AG08395 (cell line): ENCODE measurements at regions not wholly inside any gene's neighbourhood (a gene's known extent, or its start where the extent isn't known, plus 50 kb on each side); places are given as distances from the start of the nearest gene placed in this dataset.
A peak's percentile ranks its signal among the peaks of the same experiment; 100 is the strongest.

ENCODE experiments used
- DNase-seq: peaks from one replicate; pipeline ENCODE4 v3.0.0; 2012; ENCODE audit warnings: mixed read lengths, low spot score

DNA sequence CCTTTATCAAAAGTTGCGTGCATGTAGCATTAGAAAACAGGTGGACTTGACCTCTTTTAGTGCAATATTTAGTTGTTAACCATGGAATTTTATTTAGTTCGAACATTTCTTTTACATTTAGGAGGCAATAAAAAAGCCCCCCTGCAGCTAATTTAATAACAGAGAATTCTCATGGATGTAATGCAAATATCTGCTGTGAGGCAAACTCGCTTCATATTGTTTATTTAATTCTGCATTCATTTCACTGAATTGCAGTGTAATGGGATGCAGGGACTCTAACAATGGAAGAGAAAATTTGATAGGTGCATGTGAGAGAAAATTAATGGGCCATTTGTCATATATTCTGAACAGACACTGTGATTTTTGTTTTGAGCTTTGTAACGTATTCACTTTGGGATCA, 205.1 kb upstream of the CHD1 start:
- DNase-seq = no peak

DNA sequence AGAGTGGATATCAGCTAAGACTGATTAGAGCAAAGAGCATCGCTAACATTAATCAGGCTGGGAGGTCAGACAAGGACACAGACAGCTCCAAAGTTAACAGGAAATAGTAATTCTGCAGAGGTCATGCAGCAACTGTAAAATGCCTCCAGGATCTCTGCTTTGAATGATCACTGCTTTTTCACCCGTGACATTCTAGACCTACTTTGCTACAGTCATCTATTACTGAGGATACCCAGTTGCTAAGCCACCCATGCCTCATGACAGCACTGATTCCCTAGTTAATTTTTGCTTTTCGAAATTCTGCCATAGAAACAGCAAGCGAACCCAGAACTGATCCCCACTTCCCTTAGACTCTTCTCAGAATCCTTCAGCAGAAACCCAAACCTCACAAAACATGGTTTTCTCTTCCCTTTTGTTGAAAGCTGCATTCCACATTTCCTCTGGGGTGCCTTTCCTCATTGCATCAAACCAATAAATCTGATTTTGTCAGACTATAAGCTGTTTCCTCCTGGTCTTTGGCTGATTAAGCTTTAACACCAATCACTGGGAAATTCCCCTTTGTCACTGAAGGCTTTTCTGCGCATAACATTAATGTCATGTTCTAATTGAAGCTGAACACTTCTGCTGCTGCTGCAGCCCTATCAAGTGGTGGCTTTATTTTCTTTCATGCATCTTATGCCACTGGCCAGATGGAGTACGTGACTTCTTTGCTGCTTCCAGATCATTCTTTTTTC, 201.1 kb upstream of the CHD1 start:
- no peak for DNase-seq

DNA sequence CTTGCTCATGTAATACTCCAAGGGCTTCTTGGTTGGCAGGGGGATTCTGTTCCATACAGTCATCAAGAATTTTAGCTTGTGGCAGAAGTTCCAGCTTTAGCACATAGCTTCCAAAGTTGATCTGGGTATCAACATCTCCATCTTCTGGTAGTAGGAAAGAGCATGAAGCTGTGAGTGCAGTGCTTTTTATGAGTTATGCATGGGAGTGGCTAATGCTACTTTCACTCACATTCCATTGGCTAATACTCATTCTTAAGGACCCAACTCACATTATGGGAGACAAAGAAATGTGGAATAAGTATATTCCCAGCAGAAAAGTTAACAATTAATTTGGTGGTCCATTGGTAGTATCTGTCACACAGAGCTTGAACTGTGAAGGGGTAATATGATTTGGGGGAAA, 194.2 kb upstream of the CHD1 start:
- no peak for DNase-seq

DNA sequence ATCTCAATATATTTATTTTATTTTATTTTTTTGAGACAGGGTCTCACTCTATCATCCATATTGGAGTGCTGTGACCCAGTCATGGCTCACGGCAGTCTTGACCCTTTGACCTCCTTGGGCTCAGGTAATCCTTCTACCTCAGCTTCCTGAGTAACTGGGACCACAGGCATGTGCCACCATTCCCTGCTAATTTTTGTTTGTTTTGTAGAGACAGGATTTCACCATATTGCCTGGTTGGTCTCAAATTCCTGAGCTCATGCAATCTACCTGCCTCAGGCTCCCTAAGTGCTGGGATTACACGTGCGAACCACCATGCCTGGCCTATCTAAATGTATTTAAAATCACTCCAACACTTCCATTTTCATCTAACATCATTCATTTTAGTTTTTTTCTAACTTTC, 190.5 kb upstream of the CHD1 start:
- DNase-seq = no peak

DNA sequence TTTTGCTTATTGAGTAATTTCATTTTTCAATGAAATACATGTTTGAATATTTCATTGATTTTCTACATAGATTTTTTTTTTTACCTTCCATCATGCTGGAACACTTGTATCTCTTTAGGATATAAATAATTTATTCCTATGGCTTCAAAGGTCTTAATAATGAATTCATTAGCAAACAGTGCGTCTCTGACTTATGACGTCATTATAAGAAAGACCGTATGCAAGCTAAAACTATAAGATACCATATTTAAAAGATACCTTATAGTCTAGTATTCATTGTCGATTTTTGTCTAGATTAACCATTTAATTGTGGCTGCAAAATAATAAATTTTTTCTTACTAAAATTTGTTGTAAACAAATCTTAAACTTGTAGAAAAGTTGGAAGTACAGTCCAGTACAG, 187.7 kb upstream of the CHD1 start:
- DNase-seq = no peak

DNA sequence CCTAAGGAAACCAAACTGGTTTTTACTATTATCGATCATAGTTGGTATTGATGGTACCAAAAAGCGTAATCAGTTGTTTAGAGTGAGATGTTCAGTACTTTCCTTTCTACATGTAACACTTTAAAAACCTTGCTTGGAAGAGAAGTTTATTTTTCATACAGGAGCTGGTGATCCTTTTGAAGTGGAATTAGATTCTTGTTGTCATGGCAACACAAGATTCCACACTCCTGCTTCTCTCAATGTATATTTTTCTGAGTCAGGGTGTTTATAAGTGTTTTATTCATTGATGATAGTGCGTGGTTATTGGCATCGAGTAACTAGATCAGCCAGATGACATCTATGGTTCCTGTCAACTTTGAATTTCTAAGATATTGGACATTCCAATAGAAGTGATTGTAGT, 181.1 kb upstream of the CHD1 start:
- no peak for DNase-seq

DNA sequence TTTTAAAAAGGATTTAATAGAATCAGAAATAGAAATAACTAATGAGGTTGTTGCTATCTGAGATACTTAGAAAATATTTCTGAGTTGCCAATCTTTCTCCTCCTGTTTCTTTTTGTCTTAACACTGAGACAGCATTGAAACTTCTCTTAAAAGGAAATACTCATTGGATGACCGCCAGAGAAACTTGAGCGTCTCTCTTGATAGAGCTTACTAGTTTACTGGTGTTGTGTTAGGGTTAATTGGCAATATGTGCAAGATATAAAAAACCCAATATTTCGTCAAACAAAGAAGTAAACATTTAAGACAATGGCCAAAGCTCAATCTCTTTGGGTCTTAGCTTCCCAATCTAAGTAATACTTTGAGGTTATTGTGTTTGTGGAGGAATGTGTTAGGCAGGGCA, 176.4 kb upstream of the CHD1 start:
- DNase-seq = no peak

DNA sequence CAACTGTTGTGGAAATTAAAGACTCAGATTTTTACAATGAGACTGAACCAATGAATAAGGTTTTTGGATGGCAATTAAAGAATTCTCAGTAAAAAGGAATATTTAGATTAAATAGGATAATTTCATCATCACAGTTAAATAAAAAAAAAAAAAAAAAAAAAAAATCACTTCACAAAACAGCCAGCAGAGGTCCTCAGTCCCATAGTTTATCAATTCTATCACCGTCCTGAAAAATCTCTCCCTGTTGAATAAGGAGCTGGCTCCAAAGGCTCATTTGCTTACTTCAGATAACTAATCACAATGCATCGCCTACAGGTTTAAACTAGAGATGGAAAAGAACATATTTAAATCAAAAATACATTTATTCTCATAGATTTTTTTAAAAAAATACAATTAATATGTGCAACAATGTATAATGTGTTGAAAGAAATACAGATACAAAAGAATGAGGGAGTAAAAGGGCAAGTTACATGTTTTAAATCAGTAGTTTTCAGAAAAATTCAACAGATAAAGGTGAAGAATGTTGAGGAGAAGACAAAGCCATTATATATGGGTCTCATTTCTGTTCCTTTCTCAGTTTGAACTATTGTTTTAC, 175.8 kb upstream of the CHD1 start:
- DNase-seq = peak; percentile 36

DNA sequence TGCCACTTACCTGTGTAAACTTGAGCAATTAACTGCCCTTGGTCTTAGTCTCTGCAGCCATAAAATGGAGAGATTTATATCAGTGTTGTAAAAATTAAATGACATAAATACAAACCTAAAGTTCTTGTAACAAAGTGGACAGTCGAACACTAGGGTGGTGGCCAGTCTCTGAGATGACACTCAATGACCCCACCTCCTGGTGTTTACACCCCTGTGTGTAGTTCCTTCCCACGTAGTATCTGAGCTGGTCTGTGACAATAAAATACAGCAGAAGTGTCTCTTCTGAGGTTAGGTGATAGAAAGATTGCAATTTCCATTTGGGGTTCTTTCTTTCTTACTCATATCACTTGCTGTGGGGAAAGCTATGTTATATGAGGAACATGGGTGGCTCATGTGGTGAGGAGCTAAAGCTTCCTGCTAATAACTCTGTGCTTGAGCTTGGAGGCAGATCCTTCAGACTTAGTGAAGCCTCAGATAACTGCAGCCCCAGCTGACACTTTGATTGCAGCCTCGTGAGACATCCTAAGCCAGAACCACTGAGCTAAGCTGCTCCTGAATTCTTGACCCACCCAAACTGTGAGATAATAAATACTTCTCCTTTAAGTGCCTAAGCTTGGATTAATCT, 173.4 kb upstream of the CHD1 start:
- no peak for DNase-seq

DNA sequence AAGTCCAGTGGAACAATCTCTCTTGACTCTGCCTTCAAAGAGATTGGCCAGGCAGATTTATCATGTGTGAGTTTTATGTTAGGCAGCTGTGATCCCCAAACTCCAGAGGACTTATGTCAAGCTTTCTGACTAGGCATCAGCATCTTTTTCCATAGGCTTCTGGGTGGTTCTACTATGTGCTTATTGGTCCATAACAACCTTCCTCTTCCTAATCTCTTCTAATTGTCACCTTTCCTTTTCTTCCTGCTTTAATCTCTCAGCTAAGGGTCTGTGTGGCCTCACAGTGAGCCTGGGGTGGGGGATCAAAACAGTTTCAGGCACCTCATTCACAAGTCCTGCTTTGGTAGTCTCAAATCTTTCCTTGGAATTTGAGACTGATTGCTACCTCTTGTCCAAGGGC, 170.9 kb upstream of the CHD1 start:
- DNase-seq = no peak

DNA sequence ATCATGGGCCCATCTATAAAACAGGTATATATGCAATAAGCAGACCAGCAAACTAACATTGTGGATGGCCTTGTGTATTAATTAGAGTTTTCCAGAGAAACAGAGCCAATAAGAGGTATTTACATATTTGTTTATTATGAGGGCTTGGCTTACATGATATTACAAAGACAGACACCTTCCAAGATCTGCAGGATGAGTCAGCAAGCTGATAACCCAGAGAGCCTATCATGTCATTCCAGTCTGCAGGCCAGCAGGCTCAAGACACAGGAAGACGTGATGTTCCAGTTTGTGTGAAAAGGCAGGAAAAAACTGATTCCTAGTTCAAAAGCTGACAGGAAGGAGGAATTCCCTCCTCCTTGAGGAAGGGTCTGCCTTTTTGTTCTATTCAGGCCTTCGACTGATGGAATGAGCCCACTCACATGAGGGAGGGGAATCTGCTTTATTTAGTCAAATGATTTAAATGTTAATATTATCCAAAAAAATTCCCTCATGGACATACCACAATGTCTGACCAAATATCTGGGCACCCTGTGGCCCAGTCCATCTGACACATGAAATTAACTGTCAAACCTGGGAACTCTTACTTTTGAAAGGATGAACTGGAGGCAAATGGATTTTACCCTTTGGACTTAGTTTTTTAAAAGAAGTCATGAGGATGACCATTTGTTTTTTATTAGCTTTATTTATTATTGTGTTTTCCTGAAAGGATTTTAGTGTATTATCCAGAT, 161.2 kb upstream of the CHD1 start:
- no peak for DNase-seq

DNA sequence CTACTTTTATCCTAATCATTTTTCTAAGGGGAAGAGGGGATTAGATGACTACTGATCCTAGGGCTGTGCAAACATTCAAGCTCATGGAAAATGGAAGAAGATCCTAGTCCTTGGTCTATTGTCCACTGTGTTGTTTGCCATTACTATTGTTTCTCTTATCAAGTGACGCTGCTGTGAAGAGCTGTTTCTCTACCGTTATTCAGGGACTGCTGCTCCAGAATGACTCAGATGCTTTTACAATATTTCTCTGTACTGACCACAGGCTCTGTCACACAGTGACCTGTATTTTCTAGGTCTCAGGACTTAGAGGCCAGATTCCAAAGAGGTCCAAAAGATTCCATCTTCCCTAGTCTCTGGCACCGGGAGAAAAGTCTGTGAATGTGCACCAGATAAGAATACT, 159.5 kb upstream of the CHD1 start:
- DNase-seq = no peak

DNA sequence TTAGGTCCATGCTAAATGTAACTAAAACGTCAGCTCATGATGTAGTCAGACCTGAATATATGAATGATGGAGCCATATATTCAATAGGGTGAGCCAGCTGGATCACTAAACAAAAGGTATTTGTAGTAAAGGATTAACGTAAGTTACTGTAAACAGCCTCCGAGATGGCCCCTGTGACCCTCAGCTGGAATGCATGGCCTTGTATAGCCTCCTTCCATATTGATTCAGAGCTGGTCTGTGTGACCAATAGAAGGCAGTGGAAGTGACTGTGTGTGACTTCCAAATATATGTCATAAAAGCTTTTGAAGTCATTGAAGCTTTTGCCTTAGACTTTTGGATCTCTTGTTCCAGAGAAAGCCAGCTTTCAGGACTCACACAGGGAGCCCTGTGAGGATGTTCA, 154.4 kb upstream of the CHD1 start:
- DNase-seq = no peak

DNA sequence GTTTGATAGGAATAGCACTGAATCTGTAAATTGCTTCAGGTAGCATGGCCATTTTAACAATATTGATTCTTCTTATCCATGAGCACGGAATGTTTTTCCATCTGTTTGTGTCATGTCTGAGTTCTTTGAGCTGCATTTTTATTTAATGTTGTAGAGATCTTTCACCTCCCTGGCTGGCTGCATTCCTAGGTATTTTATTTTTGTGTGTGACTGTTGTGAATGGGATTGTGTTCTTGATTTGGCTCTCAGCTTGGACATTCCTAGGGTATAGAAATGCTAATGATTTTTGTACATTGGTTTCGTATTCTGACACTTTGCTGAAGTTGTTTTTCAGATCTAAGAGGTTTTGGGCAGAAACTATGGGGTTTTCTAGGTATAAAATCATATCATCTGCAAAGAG, 152.9 kb upstream of the CHD1 start:
- DNase-seq = no peak

DNA sequence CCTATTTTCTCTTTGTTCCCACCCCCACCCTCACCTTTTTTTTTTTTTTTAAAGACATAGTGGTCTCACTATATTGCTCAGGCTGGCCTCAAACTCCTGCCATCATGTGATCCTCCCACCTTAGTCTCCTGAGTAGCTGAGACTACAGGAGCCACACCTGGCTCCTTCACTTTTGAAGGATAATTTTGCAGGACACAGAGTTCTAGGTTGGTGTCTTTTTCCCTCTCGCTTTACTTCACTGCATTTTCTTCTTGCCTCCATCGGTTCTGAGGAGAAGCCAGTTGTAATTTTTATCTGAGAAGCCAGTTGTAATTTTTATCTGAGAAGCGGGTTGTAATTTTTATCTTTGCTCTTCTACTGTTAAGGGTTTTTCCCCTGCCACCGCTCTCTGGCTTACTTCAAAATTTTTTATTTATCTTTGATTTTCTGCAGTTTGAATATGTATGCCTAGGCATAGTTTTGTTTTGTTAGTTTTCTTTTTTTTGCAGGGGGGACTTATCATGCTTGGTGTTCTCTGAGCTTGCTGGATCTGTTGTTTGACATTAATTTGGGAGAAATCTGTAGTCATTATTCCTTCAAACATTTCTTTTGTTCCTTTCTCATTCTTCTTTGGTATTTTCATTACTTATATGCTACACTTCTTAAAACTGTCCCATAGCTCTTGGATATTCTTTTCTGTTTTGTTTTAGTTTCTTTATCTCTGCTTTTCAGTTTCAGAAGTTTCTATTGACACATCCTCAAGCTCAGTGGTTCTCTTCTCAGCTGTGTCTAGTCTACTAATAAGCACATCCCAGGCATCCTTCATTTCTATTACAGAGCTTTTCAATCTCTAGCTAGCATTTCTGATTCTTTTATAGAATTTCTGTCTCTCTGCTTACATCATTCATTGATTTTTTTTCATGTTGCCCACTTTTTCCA, 148.2 kb upstream of the CHD1 start:
- DNase-seq = no peak

DNA sequence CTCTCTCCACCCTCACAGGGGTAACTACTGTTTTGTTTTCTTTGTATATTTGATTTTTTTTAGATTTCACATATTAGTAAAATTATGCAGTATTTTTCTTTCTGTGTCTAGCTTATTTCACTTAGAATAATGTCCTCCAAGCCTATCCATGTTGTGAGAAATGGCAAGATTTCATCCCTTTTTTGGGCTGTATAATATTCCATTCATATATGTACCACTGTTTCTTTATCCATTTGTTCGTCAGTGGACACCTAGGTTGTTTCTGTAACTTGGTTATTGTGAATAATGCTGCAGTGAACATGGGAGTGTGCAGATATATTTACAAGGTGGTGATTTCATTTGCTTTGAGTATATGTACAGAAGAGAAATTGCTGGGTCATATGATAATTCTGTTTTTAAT, 144.0 kb upstream of the CHD1 start:
- no peak for DNase-seq

DNA sequence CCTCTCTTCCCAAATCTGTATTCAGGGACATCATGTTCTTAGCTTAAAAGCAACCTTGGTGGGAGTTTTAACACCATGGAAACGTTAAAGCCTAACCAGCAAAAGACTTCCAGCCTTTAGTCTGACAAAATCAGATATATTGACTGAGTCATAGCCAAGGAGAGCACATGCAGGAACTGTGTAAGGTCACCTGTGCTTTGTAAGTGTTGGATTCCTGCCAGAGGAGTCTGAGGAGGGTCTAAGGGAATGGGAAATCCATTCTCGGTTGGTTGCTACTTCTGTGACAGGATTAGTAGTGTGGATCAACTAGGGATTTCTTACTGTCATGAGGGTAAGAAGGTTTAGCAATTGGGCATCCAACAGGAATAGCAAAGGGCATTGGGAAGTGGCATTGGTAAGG, 142.0 kb upstream of the CHD1 start:
- DNase-seq = no peak

DNA sequence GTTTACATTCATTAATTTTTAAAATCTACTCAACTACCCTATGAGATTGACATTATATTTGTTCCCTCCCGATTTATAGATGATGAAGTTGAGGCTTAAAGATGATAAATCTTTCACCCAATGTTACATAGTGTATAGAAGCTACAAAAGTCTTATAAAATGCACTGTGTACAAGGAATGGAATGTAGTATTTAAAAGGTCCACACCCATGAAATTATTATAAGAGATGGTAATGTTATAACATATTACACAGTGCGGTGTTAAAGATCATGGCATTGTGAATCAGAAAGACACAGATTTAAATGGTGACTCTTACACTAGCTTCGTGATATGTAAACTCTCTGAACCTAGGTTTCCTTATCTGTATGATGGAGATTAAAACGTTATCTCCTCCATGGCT, 141.6 kb upstream of the CHD1 start:
- DNase-seq = no peak

DNA sequence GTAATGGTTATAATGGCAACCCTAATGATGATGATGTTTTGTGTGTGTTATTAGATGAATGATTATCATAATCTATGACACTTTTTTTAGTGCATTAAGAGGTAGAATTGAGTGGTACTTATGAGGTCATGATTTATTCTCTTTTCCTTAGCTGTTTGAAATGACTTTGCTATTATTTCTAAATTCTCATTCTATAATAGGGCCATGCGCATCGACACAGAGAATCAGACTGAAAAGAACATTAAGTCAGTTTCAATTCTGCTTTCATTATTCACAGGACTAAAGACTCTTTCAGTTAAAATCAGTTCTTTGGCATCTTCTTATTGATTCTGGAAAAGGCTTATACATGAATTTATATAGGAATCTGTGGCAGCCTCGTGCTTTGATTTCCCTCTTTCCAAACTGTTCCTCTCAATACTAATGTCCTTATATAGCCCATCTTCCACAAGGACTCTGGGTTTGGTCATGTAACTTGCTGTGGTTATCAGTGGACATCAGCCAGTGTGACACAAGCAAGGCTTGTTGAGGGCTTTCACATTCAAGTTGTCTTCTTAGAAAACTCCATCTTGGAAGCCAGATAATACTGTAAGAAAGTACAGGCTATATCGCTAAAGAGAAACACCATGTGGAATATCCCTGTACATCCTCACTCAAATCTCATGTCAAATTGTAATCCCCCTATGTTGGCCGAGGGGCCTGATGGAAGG, 140.3 kb upstream of the CHD1 start:
- no peak for DNase-seq

DNA sequence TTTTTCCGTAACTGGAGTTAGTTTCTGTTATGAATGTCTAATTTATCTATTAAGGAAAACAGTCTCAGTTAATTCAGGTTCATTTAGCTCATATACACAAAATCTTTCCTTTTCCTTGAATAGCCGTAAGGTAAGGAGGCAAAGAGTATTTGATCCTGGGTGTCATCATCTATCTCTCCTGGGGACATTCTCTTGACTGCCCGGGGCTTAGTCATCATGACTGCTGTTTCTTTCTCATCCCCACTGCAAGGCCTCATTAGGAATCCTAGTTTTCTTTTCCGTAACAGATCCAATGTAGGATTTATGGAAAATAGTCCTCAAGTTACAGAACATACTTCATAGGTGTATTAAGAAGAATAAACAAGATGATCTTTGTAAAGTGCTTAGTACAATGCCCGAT, 134.9 kb upstream of the CHD1 start:
- DNase-seq = no peak

DNA sequence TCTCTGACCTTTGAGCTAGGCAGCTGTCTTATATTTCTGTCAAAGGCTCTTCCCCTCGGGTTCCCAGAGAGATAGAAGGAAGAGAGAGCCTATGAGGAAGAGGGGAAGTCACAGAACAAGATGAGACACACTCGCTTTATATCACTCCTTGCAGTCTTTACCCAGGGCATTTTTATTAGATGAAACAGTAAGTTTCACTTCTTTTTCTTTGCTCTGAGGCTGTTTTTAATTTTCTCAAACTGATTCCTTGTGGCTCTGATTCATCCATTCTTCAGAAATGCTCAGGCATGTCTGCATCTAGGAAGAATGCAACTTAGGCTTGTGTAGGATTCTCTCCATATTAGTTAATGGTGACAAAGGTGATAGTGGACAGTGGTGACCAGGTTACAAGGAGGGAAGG, 132.9 kb upstream of the CHD1 start:
- peak; percentile 70 for DNase-seq
